ENCODE measurements at regions not wholly inside any gene's neighbourhood (a gene's known extent, or its start where the extent isn't known, plus 50 kb on each side); places are given as distances from the start of the nearest gene placed in this dataset.

DNA sequence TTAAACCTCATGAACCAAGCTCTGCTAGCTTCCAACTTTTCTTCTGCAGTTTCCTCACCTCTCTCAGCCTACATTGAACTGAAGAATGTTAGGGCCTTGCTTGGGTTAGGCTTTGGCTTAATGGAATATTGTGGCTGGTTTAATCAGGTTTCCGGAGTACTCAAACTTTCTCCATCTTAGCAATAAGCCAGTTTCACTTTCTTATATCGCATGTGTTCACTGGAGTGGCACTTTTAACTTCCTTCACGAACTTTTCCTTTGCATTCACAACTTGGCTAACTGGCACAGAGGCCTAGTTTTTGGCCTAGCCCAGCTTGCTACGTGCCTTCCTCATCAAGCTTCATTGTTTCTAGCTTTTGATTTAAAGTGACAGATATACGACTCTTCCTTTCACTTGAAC is 81.0 kb upstream of the MAST4 start:
- no peak overlapping the region for H3K27ac ChIP-seq
- in situ Hi-C loops (cut with HindIII; ENCODE audit: low pct_ligation_motif_present, low sequenced_read_pairs) = no loop called here
- no peaks in the 10 kb centered on the region for H3K27me3 ChIP-seq (replicated peaks)
- TF ChIP-seq, protein P1, sequence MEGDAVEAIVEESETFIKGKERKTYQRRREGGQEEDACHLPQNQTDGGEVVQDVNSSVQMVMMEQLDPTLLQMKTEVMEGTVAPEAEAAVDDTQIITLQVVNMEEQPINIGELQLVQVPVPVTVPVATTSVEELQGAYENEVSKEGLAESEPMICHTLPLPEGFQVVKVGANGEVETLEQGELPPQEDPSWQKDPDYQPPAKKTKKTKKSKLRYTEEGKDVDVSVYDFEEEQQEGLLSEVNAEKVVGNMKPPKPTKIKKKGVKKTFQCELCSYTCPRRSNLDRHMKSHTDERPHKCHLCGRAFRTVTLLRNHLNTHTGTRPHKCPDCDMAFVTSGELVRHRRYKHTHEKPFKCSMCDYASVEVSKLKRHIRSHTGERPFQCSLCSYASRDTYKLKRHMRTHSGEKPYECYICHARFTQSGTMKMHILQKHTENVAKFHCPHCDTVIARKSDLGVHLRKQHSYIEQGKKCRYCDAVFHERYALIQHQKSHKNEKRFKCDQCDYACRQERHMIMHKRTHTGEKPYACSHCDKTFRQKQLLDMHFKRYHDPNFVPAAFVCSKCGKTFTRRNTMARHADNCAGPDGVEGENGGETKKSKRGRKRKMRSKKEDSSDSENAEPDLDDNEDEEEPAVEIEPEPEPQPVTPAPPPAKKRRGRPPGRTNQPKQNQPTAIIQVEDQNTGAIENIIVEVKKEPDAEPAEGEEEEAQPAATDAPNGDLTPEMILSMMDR (IDR thresholded peaks at IDR 0.05; ENCODE audit: low read depth, low read length, missing control alignments) = no peak
- DNase-seq = no peak
- no peaks in the 10 kb centered on the region for H3K36me3 ChIP-seq (replicated peaks)
- H3K4me3 ChIP-seq (ENCODE audit: low read depth, low read length) = no peak overlapping the region

DNA sequence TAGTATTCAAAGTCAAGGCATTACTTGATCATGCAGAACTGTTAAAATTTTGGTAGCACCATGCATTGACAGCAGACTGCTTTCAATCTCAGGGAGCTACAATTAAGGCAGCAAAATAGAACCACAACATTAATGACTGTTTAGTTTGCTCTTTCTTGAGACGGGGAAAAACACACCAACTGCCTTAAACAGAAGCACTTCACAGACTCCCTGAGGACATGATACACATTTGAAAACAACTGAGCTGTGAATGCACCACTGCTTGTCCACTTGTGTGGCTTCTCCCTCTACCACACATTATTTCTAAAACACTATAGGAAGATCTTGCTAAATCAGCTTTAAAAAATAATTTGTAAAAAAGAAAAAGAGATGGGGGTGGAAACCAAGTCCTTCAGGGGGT is 79.6 kb upstream of the MAST4 start:
- TF ChIP-seq, protein P1 (IDR thresholded peaks at IDR 0.05; ENCODE audit: low read depth, low read length, missing control alignments) = no peak
- Histone ChIP-seq H3K27ac (no peak overlapping the region), H3K36me3 (replicated peaks) (no peaks in the 10 kb centered on the region), H3K4me3 (ENCODE audit: low read depth, low read length) (no peak overlapping the region), H3K27me3 (replicated peaks) (no peaks in the 10 kb centered on the region)
- DNase-seq = no peak
- in situ Hi-C loops (cut with HindIII; ENCODE audit: low pct_ligation_motif_present, low sequenced_read_pairs) = no loop called here

DNA sequence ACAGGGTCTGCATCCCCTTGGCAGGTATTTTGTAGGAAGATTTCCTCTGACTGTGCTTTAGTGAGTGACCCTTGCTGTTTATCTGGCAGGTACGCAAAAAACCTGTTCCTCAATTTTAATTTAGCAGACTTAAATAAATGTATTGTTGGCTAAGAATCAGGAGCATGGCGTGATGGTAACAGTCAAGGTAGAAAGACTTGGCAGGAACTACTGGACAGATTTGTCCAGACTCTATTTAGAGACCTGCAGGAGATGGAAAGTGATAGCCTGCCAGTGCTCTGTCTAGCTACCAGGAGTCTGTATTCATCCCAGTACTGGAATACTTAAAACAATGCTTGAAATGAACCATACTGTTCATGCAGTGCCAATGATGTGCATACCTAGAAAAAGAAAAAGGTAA is 78.8 kb upstream of the MAST4 start:
- no peak for DNase-seq
- Histone ChIP-seq H3K4me3 (ENCODE audit: low read depth, low read length) (no peak overlapping the region), H3K27me3 (replicated peaks) (no peaks in the 10 kb centered on the region), H3K27ac (no peak overlapping the region), H3K36me3 (replicated peaks) (no peaks in the 10 kb centered on the region)
- TF ChIP-seq, protein P1 (IDR thresholded peaks at IDR 0.05; ENCODE audit: low read depth, low read length, missing control alignments) = no peak
- in situ Hi-C loops (cut with HindIII; ENCODE audit: low pct_ligation_motif_present, low sequenced_read_pairs) = no loop called here

DNA sequence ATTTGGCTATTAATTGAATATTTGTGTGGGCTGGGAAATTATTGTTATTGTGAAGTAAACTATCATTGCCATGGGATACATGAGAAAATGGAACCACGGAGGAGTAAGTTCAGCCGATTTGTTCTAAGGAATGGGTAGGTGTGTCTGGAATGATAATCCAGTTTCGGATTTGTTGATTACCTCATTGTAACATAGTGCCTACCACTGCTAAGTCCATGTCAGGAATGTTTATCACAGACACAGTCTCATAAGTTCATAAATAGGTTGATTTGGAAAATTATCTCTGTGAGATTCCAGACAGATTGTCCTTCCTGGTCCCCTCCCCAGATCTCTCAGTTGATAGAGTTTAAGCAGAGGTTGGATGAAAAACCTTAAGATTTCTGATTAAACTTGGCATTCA is 78.1 kb upstream of the MAST4 start:
- Histone ChIP-seq H3K27me3 (replicated peaks) (no peaks in the 10 kb centered on the region), H3K36me3 (replicated peaks) (no peaks in the 10 kb centered on the region), H3K4me3 (ENCODE audit: low read depth, low read length) (no peak overlapping the region), H3K27ac (no peak overlapping the region)
- TF ChIP-seq, protein P1 (IDR thresholded peaks at IDR 0.05; ENCODE audit: low read depth, low read length, missing control alignments) = no peak
- in situ Hi-C loops (cut with HindIII; ENCODE audit: low pct_ligation_motif_present, low sequenced_read_pairs) = no loop called here
- no peak for DNase-seq

DNA sequence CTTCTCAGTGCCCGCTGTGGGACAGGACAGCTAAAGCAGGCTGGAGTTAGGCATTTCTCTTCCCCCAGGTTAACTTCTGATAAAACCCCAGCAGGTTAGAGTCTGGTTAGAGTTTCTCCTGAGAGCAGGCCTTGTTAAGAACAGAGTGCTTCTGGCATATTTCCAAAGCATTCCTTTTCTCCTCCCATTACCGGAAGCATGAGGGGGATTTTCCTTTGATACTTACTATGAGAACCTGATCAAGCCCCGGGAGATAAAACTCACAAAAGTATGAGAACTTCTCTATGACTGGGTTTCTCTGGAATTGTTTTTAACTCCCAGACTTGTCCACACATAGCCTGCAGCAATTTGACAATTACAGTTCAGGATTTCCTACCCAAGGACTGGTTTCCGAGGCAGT is 77.4 kb upstream of the MAST4 start:
- Histone ChIP-seq H3K27me3 (replicated peaks) (no peaks in the 10 kb centered on the region), H3K36me3 (replicated peaks) (no peaks in the 10 kb centered on the region), H3K4me3 (ENCODE audit: low read depth, low read length) (no peak overlapping the region), H3K27ac (no peak overlapping the region)
- peak; percentile 37 for DNase-seq
- TF ChIP-seq, protein P1 (IDR thresholded peaks at IDR 0.05; ENCODE audit: low read depth, low read length, missing control alignments) = no peak
- in situ Hi-C loops (cut with HindIII; ENCODE audit: low pct_ligation_motif_present, low sequenced_read_pairs) = no loop called here

DNA sequence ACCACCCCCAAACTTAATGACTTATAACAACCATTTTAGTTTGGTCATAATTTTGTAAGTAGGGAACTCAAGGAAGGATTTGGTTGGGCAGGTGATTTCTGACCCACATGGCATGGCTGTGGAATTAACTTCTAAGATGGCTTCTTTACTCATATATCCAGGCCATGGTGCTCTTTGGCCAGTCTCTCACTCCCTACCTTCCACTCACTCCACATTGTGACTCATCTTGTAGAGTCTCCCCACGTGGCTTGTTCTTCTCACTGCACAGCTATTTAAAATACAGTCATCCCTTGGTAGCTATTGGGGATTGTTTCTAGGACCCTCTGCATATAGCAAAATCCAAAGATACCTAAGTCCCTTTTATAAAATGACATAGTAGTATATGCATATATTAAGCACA is 76.6 kb upstream of the MAST4 start:
- Histone ChIP-seq H3K4me3 (ENCODE audit: low read depth, low read length) (no peak overlapping the region), H3K27me3 (replicated peaks) (no peaks in the 10 kb centered on the region), H3K27ac (no peak overlapping the region), H3K36me3 (replicated peaks) (no peaks in the 10 kb centered on the region)
- no peak for DNase-seq
- in situ Hi-C loops (cut with HindIII; ENCODE audit: low pct_ligation_motif_present, low sequenced_read_pairs) = no loop called here
- TF ChIP-seq, protein P1 (IDR thresholded peaks at IDR 0.05; ENCODE audit: low read depth, low read length, missing control alignments) = no peak
